Mesodermal cell (in vitro differentiated cells): ENCODE measurements at regions not wholly inside any gene's neighbourhood (a gene's known extent, or its start where the extent isn't known, plus 50 kb on each side); places are given as distances from the start of the nearest gene placed in this dataset.

Experiments
- H3K27ac ChIP-seq: 2 replicates; pipeline ENCODE4 v1.7.0; 2013; ENCODE audit warnings: mild to moderate bottlenecking, low read depth, low read length, moderate library complexity; ENCODE audit not compliant: severe bottlenecking
- H3K36me3 ChIP-seq: 2 replicates; pipeline ENCODE4 v1.7.1; 2013; ENCODE audit warnings: mild to moderate bottlenecking, low read length, moderate library complexity; ENCODE audit not compliant: control insufficient read depth, insufficient read depth
- H3K4me1 ChIP-seq: one replicate; pipeline ENCODE4 v1.7.1; 2013; ENCODE audit warnings: mild to moderate bottlenecking, low read length; ENCODE audit not compliant: insufficient read depth, control insufficient read depth, poor library complexity, severe bottlenecking
- H3K4me3 ChIP-seq: 2 replicates; pipeline ENCODE4 v1.7.0; 2013; ENCODE audit warnings: low read length, control low read depth, mild to moderate bottlenecking; ENCODE audit not compliant: insufficient read depth, poor library complexity, severe bottlenecking; ENCODE audit errors: extremely low read depth
- H3K9me3 ChIP-seq: 2 replicates; pipeline ENCODE4 v1.7.1; 2013; ENCODE audit warnings: mild to moderate bottlenecking, low read length, moderate library complexity; ENCODE audit not compliant: control insufficient read depth
- WGBS, 2 experiments: methylation state at CpG; one replicate each; pipeline ENCODE4 v1.1.5; 2013; ENCODE audit warnings: missing lambda C conversion rate in 2 of 2; ENCODE audit not compliant: insufficient coverage in 2 of 2; 5-methylcytosine and 5-hydroxymethylcytosine counted together

DNA sequence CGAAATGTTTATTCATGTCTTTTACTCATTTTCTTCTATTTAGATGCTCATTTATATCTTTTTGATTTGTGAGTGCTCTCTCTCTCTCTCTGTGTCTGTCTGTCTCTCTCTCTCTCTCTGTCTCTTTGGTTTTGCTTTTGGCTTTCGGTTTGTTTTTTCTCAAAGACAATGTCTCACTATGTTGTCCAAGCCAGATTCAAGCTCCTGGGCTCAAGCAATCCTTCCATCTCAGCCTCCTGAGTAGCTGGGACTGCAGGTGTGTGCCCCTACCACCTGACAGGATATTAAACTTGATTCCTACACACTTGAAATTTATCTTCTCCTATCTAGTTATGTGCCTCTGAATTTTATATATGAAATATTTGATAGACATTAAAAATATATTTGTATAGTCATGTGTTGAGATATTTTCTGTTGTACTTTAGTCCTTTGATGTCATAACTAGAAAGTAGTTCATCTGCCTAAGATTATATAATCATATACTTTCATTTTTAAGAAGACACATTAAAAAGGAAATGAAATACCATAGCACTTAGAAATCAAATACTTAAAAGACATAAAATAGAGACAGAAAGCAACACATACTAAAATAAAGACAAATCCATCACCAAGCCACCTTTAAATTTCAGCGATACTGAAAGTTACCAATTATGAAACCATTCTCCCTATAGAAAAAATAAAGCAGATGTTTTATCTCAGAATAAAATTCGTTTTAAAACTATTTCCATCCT lies 68.1 kb upstream of the SFMBT2 start:
- WGBS, 2 experiments, result 86 to 88% methylated on average over 1 to 2 of the region's 4 CpGs
- no peaks in the 10 kb centered on the region for H3K36me3 ChIP-seq
- H3K4me3 ChIP-seq, result no peak overlapping the region

DNA sequence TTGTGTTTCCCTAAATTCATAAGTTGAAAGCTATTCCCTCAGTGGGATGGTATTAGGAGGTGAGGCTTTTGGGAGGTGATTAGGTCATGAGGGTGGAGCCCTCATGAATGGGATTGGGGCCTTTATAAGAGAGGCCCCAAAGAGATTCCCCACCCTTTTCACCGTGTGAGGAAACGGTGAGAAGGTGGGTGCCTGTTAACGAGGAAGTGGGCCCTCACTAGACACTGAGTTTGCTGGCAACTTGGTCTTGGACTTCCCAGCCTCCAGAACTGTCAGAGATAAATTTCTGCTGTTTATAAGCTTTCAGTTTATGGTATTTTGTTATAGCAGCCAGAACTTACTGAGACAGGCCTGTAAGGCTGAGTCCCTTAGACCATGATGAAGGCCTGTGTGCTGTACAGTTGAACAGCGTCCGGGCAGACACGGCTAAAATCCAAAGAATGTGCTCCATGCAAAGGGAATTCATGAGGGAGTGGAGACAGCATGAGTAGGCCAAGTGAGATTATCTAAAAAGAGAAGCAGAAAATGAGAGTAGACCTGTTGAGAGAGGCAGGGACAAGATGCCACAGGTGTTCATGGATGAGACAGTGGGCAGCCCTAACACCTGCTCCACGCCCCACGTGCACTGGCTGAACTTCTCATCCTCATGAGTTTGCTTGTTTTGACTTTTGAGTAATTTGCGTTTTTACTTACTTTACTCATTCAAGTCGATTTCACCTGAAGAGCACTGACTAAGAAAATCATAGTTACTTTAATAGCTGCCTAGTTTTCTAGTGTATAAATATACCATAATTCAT lies 66.9 kb upstream of the SFMBT2 start:
- 87 to 94% methylated on average over 7 of the region's 10 CpGs for WGBS, 2 experiments
- H3K36me3 ChIP-seq, result no peaks in the 10 kb centered on the region

More for the DNA sequence above, 68.1 kb upstream of the SFMBT2 start:
- Histone ChIP-seq H3K9me3 (no peaks in the 10 kb centered on the region), H3K4me1 (no peaks in the 10 kb centered on the region), H3K27ac (no peak overlapping the region)

DNA sequence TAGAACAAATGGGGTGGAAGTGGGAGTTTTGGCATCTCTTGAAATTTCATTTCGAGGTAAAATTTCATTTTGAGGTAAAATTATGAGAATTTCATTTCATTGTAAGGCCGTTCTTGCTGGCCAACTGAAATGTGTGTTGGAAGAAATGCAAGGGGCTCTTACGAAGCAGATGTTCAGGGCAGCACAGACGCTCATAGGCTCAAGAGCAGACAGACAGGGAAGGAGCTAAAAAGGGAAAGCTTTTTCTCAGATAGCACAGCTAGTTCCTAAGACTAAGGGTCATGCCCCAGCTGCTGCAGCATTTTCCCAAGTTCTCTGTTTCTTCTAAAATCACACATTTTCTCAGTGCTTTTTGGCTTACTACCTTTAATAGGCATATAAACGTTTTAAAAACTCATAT lies 65.1 kb upstream of the SFMBT2 start:
- Histone ChIP-seq H3K9me3 (no peaks in the 10 kb centered on the region), H3K4me3 (no peak overlapping the region), H3K4me1 (no peaks in the 10 kb centered on the region), H3K27ac (no peak overlapping the region), H3K36me3 (no peaks in the 10 kb centered on the region)
- WGBS, 2 experiments, result 64 to 67% methylated on average over 5 of the region's 5 CpGs

More for the DNA sequence above, 66.9 kb upstream of the SFMBT2 start:
- no peak overlapping the region for H3K4me3 ChIP-seq
- no peak overlapping the region for H3K27ac ChIP-seq
- H3K9me3 ChIP-seq, result no peaks in the 10 kb centered on the region
- H3K4me1 ChIP-seq, result no peaks in the 10 kb centered on the region

DNA sequence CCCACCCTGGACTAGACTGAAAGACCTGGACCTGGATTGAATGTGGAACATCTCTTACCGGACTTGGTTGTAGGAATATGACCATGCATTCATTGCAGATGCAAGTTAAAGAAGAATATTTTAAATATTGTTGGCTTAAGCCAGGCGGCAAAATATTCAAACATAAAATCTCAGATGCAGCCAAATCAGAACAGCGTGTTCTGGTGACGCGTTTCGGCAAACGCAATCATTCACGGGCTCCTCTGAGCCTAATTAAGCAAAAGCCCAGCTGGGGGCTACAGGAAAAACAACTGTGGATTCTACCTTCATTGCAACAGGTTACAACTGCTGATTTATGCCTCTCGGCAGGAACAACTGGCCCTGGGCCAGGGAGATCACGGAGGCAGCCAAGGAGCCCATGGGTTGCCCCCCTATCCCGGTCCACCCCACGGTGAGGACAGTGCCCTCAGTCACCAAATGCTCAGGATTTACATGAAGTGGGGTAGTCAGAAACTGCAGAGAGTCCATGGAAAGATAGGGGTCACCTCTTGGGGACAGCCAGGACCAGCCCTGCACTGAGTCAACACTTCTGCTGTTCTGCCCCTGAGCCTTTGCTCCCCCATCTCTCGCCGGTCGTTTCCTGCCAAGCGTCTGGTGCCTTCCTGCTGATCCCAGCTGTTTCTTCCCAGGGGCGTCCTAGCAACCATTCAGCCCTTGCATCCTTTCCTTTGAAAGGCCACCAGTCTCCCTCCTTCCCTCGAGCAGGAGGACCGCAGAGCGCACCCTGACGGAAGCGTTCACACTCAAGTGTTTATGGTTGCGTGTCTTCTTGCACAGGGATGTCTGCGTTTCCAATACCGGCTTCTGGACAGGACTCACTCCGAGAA lies 64.4 kb upstream of the SFMBT2 start:
- no peaks in the 10 kb centered on the region for H3K36me3 ChIP-seq
- no peaks in the 10 kb centered on the region for H3K4me1 ChIP-seq
- WGBS, 2 experiments, result 59 to 61% methylated on average over 25 to 26 of the region's 26 CpGs
- peak overlapping the region; percentile 16 for H3K27ac ChIP-seq
- no peaks in the 10 kb centered on the region for H3K9me3 ChIP-seq
- no peak overlapping the region for H3K4me3 ChIP-seq

DNA sequence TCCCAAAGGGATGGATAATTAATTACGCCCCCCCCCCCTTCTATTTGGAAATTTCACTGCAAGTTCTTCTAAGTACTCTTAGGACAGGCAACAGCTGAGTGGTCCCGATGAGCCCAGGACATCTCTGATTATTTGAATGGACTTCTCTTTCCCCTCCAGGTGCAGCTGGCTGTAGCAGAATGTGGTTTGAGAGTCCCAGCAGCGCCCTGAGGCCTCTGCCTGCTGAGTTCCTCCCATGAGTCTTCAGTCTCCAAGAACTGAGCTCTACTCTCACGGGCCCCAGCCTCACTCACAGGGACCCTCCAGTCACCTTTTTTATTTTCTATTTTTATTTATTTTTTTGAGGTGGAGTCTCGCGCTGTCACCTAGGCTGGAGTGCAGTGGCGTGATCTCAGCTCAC lies 63.6 kb upstream of the SFMBT2 start:
- Histone ChIP-seq H3K4me3 (no peak overlapping the region), H3K36me3 (no peaks in the 10 kb centered on the region), H3K9me3 (no peaks in the 10 kb centered on the region), H3K4me1 (no peaks in the 10 kb centered on the region), H3K27ac (no peak overlapping the region)
- WGBS, 2 experiments, result 91 to 100% methylated on average over 1 to 4 of the region's 7 CpGs

DNA sequence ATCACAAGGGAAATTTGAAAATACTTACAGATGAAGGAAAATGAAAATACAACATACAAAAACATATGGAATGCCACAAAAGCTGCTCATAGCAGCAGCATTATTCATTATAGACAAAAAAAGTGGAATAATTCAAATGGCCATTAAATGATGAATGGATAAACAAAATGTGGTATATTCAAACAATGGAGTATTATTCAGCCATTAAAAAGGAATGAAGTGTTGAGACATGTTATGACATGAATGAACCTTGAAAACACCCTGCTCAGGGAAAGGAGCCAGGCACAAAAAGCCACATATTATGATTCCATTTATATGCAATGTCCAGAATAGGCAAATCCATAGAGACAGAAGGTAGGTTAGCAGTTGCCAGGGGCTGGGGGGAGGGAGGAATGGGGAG lies 62.6 kb upstream of the SFMBT2 start:
- Histone ChIP-seq H3K4me3 (no peak overlapping the region), H3K27ac (no peak overlapping the region), H3K9me3 (no peaks in the 10 kb centered on the region), H3K36me3 (no peaks in the 10 kb centered on the region), H3K4me1 (no peaks in the 10 kb centered on the region)

DNA sequence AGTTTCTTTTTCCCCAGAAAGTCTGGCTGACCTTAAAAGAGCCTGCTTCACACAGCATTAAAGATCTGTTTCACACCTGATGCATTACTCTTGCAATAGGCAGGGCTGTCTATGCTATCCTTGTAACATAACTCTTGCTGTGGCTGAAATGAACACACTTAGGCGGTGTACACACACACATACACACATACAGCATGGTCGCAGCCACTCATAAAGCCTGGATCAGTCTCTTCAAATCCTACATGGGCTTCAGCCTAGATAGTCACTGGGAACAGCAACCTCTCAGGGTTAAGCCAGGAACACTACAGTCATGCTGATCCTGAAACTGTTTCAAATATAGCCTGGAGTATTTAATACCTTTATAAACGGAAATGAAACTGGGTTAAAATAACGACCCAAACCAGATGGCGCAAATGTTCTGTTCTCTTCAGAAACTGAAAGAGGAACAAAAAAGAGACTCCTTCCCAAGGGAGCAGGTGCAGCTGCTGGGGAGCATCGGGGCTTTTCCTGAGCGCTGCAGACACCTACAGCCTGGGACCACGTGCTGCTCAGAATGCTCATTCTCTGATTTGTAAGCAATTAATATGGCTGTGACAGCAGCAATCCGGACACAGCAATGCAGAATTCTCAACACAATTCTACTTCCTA lies 61.0 kb upstream of the SFMBT2 start:
- Histone ChIP-seq H3K9me3 (no peaks in the 10 kb centered on the region), H3K4me1 (no peaks in the 10 kb centered on the region), H3K27ac (no peak overlapping the region), H3K36me3 (no peaks in the 10 kb centered on the region), H3K4me3 (no peak overlapping the region)
- WGBS, 2 experiments, result 85 to 92% methylated on average over 7 of the region's 9 CpGs

DNA sequence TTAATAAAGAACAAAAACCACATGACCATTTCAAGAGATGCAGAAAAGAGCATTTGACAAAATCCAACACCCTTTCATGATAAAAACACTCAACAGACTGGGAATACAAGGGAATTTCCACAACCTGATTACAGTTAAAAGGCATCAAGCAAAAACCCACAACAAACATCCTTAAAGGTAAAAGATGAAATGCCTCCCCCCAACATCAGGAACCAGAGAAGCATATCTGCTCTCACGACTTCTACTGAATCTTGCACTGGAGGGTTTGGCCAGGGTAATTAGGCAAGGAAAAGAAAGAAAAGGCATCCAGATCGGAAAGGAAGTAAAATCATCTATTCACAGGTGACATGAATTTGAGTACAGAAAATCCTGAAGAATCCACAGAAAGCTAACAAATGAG lies 59.5 kb upstream of the SFMBT2 start:
- H3K9me3 ChIP-seq, result no peaks in the 10 kb centered on the region

DNA sequence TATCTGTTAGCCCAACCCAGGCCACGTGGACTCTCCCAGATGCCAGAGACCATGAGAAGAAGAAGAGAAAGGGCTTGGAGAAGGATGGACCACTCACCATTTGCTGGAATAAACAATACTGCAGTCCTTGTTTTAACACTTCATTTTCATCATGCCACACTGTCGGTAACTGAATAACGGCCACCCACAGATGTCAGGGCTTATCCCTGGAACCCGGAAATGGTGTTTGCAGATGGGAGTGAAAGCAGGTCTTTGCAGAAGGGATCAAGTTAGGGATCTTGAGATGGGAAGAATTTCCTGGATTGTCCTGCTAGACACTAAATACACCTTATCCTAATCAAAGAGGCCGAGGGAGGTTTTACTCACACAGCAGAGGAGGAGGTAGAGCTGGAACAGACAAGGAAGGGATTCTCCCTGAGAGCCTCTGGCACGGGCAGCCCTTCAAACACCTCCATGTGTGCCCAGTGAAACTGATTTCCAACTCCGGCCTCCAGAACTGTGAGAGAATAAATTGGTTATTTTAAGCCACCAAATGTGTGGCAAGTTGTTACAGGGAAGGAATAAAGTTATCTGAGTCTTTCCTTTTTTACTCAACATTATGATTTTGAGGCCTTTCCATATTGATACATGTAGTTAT lies 56.3 kb upstream of the SFMBT2 start:
- Histone ChIP-seq H3K9me3 (no peaks in the 10 kb centered on the region), H3K4me1 (no peaks in the 10 kb centered on the region), H3K36me3 (no peaks in the 10 kb centered on the region), H3K4me3 (no peak overlapping the region), H3K27ac (no peak overlapping the region)
- WGBS, 2 experiments, result 81 to 88% methylated on average over 2 to 4 of the region's 7 CpGs

More for the DNA sequence above, 59.5 kb upstream of the SFMBT2 start:
- Histone ChIP-seq H3K27ac (no peak overlapping the region), H3K4me3 (no peak overlapping the region), H3K36me3 (no peaks in the 10 kb centered on the region), H3K4me1 (no peaks in the 10 kb centered on the region)
- no CpG with 5 or more reads among the region's 2 CpGs for WGBS, 2 experiments

DNA sequence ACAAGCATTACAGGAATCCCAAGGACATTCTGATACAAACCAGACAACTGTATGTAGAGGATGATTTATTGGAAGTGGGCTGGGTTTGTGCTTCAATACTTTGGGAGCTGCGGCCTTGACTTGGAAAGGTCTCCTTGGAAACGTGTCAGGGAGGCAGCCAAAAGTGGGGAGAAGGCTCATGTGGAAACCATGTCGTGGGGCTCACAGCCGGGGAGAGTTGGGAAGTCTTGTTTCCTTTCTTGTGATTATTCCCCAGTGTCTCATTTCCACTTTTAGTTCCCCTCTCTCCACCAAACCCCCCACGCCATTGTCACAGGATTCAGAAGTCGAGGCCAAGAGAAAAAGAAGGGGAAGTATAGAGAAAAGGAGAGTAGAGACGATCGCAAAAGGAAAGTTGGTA lies 53.9 kb upstream of the SFMBT2 start:
- WGBS, 2 experiments, result 97 to 100% methylated on average over 1 to 5 of the region's 8 CpGs
- no peak overlapping the region for H3K27ac ChIP-seq
- H3K4me1 ChIP-seq, result no peaks in the 10 kb centered on the region
- no peaks in the 10 kb centered on the region for H3K36me3 ChIP-seq
- no peak overlapping the region for H3K4me3 ChIP-seq
- no peaks in the 10 kb centered on the region for H3K9me3 ChIP-seq
